ENCODE measurements at regions not wholly inside any gene's neighbourhood (a gene's known extent, or its start where the extent isn't known, plus 50 kb on each side); places are given as distances from the start of the nearest gene placed in this dataset.

- ChIA-PET POLR2A (no interaction called here), CTCF (no interaction called here)
- TF ChIP-seq, protein P1, sequence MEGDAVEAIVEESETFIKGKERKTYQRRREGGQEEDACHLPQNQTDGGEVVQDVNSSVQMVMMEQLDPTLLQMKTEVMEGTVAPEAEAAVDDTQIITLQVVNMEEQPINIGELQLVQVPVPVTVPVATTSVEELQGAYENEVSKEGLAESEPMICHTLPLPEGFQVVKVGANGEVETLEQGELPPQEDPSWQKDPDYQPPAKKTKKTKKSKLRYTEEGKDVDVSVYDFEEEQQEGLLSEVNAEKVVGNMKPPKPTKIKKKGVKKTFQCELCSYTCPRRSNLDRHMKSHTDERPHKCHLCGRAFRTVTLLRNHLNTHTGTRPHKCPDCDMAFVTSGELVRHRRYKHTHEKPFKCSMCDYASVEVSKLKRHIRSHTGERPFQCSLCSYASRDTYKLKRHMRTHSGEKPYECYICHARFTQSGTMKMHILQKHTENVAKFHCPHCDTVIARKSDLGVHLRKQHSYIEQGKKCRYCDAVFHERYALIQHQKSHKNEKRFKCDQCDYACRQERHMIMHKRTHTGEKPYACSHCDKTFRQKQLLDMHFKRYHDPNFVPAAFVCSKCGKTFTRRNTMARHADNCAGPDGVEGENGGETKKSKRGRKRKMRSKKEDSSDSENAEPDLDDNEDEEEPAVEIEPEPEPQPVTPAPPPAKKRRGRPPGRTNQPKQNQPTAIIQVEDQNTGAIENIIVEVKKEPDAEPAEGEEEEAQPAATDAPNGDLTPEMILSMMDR (IDR thresholded peaks at IDR 0.05; ENCODE audit: unreplicated experiment), result no peak
- Mint-ChIP-seq H3K27ac (ENCODE audit: low read depth, unreplicated experiment) (no peak overlapping the region), H3K27me3 (ENCODE audit: insufficient read depth, unreplicated experiment) (no peaks in the 10 kb centered on the region), H3K4me3 (ENCODE audit: unreplicated experiment) (no peak overlapping the region), H3K36me3 (ENCODE audit: insufficient read depth, unreplicated experiment) (no peaks in the 10 kb centered on the region), H3K4me1 (ENCODE audit: insufficient read depth, unreplicated experiment) (peaks cover 6% of the 10 kb centered on the region), H3K9me3 (ENCODE audit: unreplicated experiment) (no peaks in the 10 kb centered on the region)
- no peak for DNase-seq (ENCODE audit: unreplicated experiment)
- intact Hi-C loops (cut with micrococcal nuclease), result no loop called here
- BruUV-seq (replicated peaks), result no TSS peak
Observed at GRCh38 chr14:99323603-99324185, 51.7 kb upstream of the BCL11B start.

- BruUV-seq (replicated peaks), result no TSS peak
- CTCF ChIA-PET, result interaction anchor here (0.8 to 1.2 kb wide), 3 partner anchors 11 to 95 kb away, joined by 3 to 4 read pairs (median 3); no protein-coding TSS in a partner anchor
Observed at GRCh38 chr14:99322731-99323599, 51.0 kb upstream of the BCL11B start.

GRCh38 chr14:99321955-99322730 is 50.1 kb upstream of the BCL11B start:
- no TSS peak for BruUV-seq (replicated peaks)
- Mint-ChIP-seq H3K9me3 (ENCODE audit: unreplicated experiment) (no peaks in the 10 kb centered on the region), H3K36me3 (ENCODE audit: insufficient read depth, unreplicated experiment) (no peaks in the 10 kb centered on the region), H3K27ac (ENCODE audit: low read depth, unreplicated experiment) (no peak overlapping the region), H3K4me1 (ENCODE audit: insufficient read depth, unreplicated experiment) (peaks cover 6% of the 10 kb centered on the region), H3K27me3 (ENCODE audit: insufficient read depth, unreplicated experiment) (no peaks in the 10 kb centered on the region), H3K4me3 (ENCODE audit: unreplicated experiment) (no peak overlapping the region)
- intact Hi-C loops (cut with micrococcal nuclease), result no loop called here
- no peak for DNase-seq (ENCODE audit: unreplicated experiment)
- CTCF ChIA-PET, result interaction anchor here (0.8 to 1.2 kb wide), 3 partner anchors 10 to 96 kb away, joined by 3 to 4 read pairs (median 3); no protein-coding TSS in a partner anchor
- TF ChIP-seq, protein P1 (IDR thresholded peaks at IDR 0.05; ENCODE audit: unreplicated experiment), result no peak
- POLR2A ChIA-PET, result interaction anchor here (0.7 kb wide), 1 partner anchor 436 kb away, joined by 3 read pairs; no protein-coding TSS in a partner anchor

More at GRCh38 chr14:99322731-99323599, 51.0 kb upstream of the BCL11B start:
- peaks cover 6% of the 10 kb centered on the region for H3K4me1 Mint-ChIP-seq (ENCODE audit: insufficient read depth, unreplicated experiment)
- TF ChIP-seq, protein P1 (IDR thresholded peaks at IDR 0.05; ENCODE audit: unreplicated experiment), result no peak
- peak; percentile 16 for DNase-seq (ENCODE audit: unreplicated experiment)
- H3K27me3 Mint-ChIP-seq (ENCODE audit: insufficient read depth, unreplicated experiment), result no peaks in the 10 kb centered on the region
- POLR2A ChIA-PET, result interaction anchor here (0.7 kb wide), 1 partner anchor 435 kb away, joined by 3 read pairs; no protein-coding TSS in a partner anchor
- no peak overlapping the region for H3K4me3 Mint-ChIP-seq (ENCODE audit: unreplicated experiment)
- H3K36me3 Mint-ChIP-seq (ENCODE audit: insufficient read depth, unreplicated experiment), result no peaks in the 10 kb centered on the region
- no peaks in the 10 kb centered on the region for H3K9me3 Mint-ChIP-seq (ENCODE audit: unreplicated experiment)
- intact Hi-C loops (cut with micrococcal nuclease), result no loop called here
- H3K27ac Mint-ChIP-seq (ENCODE audit: low read depth, unreplicated experiment), result no peak overlapping the region
